ENCODE measurements at regions not wholly inside any gene's neighbourhood (a gene's known extent, or its start where the extent isn't known, plus 50 kb on each side); places are given as distances from the start of the nearest gene placed in this dataset.
A peak's percentile ranks its signal among the peaks of the same experiment; 100 is the strongest.

DNA sequence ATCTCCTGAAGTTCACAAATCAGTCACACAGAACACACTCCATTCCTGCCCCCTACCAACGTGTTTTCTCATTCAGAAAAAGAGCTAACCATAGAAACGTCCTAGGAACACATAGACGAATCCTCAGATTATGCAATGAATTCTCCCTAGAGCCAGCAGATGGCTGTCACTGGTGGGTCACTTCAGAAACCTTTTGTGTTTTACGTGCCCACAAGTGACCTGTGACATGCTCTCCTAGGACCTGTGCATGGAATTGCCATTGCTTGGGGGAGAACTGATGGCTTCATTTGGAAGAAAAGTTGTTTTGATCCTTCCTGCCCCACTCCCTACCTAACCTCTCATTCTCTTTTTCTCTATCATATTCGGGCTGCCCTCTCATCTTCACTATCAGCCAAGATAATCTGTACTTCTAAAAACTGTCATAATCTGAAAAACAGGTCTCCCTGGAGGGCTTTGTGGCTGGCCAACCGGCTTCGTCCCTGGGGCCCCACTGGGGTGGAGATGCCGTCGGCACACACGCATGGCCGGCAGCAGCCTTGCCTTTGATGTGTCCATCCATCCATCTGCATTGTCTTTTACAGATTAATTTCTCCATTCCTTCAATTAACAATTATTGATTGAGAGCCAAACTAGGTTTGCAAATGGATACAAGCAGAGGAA is 144.1 kb upstream of the SERP2 start:
- no peak for DNase-seq

DNA sequence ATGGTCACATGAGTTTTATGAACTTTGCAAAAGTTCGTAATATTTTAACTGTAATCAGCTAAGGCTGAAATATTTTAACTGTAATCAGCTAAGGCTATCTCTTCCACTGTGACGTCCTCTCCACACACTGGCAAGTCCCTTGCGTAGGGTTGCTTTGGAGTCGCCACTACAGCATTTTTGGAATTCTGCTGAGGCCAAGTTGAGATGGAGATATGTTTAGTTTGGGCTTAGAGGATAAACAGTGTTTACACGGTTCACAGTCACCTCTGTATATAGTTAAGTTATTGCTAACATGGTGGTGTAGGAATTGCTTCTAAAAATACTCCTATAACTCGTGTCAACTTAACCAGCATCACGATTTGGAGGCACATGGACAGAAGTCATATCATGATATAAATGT is 143.6 kb upstream of the SERP2 start:
- no peak for DNase-seq

DNA sequence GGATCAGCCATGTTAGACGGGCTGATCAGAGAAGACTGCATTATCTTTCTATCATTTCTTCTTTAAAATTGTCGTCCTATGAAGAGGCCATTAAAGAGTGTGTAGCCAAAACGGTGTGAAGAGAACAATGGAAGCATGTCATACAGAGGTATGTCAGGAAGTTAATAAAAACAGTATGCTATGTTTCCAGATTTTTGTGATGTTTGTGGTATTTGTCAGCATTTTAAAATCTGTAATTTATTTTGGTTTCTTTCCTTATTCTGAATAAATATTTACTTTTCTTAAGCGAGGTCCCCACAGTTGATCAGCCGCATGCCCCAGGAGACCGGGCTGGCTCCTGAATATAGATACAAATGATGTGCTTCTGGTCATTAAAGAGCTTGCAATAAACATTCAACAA is 142.9 kb upstream of the SERP2 start:
- DNase-seq: no peak

DNA sequence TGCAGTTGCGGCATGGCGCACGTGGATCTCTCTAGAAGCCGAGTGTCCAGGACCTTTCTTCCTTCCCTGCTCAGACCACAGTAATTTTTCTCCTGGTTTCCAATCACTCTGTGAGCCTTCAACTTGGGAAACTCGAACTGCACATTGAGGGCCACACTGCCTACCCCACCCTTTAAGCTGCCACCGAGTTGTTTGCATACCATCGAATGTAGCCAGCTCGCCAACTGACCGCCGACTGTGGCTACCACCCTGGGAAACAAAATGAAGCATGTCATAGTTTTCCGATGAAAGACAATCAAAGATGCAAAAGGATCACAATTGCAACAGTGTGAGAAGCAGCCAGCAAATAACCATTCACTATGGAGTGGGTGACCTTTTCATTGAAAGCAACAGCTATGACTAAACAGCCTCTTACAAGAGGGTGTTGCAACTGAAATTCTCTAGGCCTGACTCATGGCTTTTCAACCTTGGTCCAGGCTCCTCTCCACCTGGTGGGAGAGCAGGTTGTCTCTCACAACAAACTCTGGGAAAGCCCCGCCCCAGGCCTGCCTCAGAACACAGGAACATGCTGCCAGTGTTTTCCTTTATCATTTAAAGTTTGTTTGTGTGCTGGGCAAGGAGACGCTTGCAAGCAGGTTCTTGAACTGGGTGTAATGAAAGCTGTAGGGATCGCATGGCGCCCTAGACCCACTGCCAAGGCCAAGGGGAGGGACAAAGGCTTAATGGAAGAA is 141.7 kb upstream of the SERP2 start:
- no peak for DNase-seq

DNA sequence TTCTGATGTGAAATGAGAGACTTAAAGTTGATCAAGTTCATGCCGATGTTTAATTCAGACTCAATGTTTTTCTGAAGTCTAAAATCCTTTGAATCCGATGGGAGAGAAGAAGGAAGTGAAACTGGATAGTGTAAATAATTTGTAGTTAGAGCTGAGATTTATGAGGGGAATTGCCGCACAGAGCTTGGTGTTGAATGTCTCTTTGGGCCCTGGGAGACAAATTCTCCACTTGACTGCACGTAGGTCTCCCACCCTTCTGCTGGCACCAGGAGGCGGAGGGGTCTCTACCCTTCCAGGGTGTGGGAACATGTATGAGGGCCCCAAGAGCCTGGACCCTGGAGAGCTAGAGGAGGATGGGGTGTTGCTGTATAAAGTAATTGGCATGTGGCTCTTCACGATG is 140.8 kb upstream of the SERP2 start:
- no peak for DNase-seq

DNA sequence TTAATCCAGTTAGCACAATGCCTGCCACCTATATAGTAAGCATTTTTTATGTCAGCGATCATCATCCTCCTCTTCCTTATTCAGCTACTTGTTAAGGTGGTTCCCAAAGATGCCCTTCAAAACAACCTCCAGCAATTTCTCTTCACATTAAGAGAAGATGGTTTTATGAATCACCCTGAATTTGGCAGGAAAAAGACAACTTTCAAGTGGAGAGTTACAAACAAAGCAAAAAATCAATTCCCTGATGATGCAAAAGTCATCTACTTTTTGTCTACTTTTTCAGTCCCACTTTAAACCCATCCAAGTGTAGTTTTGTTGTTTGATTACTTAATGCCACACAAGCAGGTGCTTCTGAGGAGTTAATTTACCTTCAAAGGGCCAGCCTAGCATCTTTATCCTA is 139.1 kb upstream of the SERP2 start:
- no peak for DNase-seq

DNA sequence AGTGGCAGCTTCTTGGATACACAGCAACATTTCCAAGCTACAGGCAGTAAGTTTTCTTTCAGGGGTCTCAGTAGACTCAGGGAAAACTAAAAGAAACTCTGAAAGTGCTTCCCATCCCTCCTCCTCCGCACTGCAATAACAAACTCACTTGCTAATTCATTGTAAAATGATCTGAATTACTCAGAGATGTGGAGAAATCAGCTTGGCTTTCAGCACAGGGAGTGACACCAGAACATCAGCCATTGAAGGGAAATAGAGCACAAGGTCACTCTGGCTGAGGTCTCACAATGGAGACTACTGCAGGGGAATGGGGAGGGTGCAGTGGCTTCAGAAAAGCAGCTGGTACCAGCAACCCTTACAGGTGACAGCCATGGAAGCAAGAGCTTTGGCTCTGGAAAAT is 137.3 kb upstream of the SERP2 start:
- no peak for DNase-seq

DNA sequence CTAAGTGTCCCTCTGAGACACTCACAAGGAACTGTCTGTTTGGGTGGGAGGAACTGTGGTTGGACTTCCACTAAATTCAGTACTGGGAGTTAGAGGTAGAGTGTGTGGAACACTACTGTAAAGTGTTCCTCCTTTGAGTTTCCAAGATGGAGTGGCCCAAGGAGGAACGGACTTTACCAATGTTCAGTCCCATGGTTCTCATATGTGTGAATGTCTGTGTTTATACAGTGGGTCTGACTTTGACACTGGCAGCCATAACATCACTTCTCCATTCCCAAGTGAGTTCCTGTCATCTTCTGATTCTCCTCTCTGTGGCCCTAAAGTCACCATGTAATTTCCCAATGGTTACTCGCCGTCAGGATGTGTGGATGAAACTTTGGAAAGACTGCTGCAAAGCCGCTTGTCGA is 136.8 kb upstream of the SERP2 start:
- DNase-seq: no peak

DNA sequence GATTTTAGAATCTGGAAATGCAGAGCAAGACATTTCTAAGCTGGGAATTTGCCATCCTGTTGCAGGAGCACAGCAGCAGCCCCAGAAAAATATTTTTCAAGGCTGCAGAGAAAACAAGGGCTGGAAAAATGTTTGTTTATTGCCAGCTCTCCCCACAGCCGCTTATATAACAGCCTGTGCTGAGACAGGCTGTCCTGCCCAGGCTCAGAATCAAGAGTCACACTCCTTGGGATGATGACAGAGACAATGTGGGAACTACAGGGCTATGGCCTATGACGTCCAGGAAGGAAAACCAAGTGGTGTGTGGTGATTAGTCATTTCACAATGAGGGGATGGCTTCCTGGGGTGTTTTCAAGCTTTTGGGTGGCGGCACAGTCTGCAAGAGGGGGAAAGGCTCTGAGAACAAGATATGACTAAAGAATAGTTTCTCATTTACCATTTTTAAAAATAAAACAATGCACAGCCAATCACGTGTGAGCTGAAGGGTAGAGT is 136.3 kb upstream of the SERP2 start:
- DNase-seq: no peak

DNA sequence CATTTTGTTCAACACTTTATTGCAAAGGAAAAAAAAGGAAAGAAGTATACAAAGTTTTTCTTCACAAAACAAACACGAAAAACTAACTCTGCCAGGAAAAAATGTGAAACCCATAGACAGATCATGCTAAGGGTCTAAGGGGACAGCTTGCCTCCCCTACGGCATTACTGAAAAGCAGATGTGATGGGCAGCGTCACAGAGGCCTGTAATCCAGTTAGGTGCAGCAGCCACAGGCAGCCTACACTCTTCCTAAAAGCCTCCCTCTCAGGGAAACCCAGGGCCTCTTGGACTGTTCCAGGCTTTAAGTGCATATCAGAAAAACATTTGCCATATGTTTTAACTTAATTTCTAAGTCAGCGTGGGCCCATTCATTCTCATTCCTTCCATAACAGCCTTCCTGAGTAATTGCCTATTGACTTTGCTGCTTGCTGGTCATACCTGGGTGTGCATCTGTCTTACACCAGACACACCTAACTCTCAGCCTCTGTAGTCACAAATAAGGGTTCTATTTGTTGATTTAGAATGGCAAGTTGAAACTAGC is 135.7 kb upstream of the SERP2 start:
- peak; percentile 74 for DNase-seq

DNA sequence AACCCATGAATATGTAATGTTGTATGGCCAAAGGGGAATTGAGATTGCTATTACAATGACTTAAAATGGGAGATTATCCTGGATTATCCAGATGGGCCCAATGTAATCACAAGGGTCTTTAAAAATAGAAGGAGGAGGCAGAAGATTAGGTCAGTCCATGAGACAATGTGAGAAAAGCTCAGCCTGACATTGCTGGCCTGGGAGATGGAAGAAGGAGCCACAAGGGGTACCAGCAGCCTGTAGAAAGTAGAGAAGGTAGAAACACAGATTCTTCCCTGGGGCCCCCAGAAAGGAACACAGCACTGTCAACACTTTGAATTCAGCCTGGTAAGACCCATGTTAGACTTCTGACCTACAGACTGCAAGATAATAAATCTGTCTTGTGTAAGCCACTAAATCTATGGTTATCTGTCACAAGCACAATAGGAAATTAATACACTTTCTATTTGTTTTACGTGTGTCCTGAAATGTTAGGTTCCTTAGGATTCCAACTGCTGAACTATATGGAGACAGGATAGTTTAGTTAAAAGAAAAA is 132.9 kb upstream of the SERP2 start:
- no peak for DNase-seq

DNA sequence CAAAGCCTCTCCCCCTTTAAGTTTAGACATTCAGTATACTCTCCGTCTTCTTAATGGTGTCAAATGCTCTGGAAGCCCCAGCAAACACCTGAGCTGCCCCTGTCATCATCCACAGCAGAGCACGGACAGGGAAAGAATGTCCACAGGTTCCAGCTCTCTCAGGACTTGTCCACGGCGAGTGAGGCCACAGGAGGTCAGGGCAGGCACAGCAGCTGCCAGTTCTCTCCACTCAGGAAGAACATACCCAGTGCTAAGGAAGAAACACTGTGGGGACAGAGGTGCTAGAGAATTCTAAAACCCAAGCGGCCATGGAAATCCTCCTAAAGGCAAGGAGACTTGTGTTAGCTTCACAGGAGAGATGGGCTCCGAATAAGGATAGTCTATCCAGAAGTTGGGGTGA is 132.0 kb upstream of the SERP2 start:
- no peak for DNase-seq

DNA sequence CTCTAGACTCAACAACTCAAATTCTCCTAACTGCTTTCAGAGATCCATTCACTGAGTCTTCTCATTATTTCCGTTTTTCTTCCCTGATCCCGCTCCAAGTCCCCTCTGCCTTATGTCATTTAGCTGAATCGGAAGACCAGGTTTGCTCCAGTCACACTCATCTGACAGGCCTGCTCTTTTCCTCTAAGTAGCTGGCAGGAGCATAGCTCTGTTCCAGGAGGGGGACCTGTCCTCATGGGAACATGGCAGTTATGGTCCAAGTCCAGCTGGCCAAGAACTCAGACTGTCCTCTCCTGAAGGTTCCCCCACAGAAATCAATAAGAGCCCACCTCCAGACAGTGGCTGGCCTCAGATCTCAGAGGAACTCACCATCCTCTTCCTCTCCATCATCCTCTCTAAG is 130.9 kb upstream of the SERP2 start:
- no peak for DNase-seq

DNA sequence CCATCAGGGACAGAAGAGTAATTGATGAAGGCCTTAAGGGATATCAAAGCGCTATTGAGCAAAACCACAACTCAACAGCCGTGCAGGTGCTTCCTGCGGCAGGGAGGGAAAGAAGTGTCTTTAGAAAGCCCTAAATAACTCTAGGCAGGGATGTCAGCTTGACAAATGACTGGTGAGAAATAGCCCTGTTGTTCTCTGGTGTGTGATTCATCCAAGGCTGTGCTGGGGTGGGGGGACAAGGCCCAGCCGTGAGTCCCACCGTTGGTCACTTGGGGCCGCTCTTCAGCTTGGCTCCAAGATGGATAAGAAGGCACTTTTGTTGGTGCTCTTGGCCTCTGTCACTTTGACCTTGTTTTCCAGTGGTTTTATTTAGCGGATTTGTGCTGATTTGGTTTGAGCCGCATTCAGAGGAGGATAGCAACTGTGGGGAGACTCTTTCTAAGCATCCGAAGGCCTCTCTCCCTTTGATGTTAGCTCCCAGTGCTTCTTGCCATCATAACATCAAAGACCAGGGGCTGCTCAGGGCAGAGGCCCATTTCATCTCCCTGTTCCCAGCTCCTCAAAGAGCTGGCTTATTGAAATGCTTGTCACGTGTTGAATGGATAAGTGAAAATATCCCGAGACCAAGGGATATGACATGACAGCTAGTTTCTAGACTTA is 130.3 kb upstream of the SERP2 start:
- DNase-seq: no peak

DNA sequence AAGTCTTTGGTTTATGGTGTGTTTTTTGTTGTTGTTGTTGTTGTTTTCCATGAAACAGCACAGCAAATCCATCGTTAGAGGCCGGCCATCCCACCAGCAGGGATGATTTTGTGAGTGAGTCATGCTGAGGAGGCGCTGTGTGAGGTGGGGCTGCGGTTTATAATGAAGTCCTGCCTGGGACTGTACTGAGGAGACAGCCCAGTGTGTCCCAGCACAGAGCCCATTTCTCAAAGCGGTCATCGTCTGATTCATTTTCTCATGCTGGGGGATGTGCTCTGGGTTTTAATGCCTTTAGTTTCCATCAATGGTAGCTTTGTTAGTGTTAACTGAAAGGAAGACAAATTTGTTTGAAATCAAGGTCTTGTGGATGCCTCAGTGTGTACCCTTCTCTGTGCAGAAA is 129.3 kb upstream of the SERP2 start:
- no peak for DNase-seq

DNA sequence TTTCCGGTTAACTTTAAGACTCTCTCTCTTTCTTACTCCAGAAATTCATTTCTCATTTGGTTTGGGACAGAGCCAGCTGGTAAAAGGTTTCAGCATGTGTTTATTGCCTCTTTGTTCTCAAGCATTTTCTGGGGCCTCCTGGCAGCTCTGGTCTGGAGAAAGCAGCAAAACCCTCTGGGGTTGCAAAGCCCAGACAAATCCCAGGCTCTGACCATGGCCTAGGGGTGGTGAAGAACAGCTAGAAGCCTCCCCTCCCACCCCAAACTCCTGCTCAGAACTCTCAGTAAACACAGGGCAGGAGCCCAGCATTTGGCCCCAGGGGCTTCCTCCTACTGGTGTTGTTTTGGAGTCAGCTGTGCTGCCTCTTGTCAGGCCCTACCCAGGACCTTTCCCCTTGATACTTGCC is 124.2 kb upstream of the SERP2 start:
- DNase-seq: peak; percentile 75

DNA sequence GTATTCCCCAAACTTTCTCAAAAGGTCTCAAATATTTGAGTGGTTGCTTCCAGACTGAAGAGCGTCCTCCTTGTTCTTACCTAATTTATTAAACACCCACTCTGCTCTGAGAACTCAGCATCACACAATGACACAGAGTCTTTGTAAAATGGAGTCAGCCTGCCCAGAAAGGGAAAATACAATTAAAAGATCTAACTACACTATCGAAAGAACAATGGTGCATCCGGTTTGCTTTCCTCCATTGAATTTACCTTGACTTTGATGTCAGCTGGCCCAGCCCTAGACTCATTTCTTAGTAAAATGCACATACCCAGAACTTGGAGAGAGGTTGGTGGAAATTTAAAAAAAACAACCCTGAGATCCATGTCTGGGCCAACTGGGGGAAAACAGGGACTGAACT is 120.7 kb upstream of the SERP2 start:
- no peak for DNase-seq

DNA sequence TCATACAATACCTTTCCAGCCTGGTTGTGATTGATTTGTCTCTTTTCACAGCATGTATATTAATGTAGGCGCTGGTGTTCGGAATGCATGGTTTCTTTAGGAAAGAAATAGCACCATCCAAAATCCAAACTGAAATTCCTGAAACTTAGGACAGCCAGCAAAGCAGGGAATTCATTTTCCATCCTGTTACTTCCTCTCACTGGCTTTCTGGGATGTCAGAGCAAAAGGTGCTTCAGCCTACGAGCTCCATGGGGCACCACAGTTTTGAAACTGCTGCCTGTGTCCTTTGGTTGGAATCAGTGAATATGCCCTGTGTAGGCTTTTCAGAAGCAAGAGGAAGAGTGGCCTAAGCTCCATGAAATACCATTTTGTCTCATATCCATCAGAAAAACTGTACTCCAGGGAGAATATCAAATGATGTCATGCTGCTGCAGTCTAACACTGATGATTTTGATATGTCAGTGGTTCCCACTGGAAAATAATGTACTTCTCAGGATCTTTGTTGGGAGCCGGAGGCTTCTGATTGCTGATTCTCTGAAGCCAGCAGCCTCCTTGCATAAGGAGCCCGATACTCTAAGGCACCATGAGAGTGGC is 117.8 kb upstream of the SERP2 start:
- no peak for DNase-seq

DNA sequence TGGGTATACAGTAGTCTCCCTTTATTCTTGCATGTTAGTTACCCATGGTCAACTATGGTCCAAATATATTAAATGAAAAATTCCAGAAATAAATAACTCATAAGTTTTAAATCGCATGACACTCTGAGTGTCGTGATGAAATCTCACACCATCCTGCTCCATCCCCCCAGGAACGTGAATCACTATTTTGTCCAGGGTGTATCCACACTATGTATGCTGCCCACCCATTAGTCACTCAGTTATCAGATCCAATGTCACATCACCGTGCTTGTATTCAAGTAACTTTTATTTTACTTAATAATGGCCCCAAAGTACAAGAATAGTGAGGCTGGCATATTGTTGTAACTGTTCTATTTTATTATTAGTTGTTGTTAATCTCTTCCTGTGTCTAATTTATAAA is 115.8 kb upstream of the SERP2 start:
- no peak for DNase-seq

DNA sequence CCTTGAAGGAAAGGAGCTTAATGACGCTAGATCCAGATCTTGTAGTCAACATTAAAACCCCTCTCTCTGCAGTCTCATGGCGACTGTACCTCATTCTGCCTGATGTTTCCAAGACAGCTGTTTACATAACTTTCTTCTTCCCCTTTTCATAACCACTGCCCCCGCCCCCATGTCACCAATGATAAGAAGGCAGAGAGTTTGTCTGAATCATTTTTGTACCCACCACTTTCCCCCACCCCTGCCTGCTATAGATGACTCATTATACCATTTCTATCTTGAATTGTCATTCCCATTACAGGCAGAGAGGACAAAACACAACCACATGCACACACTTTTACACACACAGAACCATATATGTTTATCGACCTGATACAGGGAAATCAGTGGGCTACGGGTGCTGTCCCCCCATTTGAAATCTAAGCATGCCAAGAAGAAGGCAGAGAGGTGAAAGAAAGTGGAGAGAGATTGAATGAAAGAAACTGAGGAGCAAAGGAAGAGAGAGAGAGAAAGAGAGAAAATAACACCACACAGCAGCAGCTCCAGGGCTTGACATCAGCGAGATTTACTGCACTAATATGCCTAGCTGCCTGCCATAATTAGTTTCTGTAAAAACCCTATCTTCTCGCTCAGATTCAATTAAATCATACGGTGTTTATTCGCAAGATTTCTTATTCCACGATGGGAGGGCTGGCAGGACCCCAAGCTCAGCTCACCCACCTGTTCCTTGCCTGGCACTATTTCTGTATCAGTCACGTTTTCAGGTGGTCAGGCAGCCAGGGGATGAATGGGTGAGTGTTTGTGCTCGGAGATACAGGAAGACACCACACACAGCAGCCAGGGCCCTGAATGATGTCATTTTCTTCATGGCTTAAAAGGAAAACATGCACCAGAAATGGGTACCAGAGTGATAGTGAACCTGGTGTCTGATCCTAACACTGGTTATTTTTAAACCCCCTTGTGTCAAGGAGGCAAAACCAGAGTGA is 114.3 kb upstream of the SERP2 start:
- DNase-seq: peak; percentile 18

DNA sequence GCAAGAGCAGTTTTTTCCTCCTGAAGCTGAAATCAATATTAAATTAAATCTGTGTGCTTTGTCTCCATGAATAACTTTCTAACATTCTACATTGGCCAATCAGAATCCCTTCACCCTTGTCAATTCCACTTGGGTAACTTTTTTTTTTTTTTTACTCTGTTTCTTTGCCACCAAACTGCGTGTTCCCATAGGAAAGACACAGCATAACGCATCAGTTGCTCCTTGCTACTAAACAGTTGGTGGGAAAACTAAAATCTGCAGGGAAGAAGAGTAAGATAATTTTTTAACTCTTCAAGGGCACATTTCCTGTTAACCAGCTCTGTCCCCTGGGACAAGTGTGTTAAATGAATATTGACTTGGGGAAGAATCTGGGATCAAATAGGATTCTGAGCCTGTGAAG is 113.3 kb upstream of the SERP2 start:
- peak; percentile 61 for DNase-seq
